Activated CD4-positive, alpha-beta T cell treated with anti-CD3 and anti-CD28 coated beads, Interleukin-10, Interleukin-2, amounts not matched to agents 100 ng/mL and 50 ng/mL, durations not matched to agents 16 hours and 8 hours (primary cell): ENCODE measurements at regions not wholly inside any gene's neighbourhood (a gene's known extent, or its start where the extent isn't known, plus 50 kb on each side); places are given as distances from the start of the nearest gene placed in this dataset.

Source experiments
- DNase-seq: peaks from one replicate; pipeline ENCODE4 v3.0.0-alpha.2; 2020

GRCh38 chrX:38992441-38993096 is 191.3 kb downstream of the MID1IP1 start:
- DNase-seq = no peak

DNA sequence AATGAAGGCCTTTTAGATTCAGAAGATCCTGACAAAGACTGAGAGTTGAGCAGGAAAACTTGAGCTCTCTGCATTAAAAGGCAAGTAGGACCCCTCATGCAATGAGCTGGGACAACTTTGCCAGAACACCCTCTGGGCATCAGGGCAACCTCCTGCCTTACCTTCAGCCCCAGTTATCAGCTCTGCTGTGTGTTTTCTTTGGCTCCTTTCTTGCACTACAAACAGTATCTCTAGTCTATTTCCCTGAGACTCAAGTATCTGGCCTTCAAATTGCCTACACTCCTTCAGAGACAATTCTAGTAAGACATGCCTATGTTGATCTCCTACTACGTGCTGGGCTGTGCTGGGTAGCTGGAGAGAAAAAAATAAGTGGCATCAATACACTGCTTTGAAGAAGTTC is 192.2 kb downstream of the MID1IP1 start:
- no peak for DNase-seq

DNA sequence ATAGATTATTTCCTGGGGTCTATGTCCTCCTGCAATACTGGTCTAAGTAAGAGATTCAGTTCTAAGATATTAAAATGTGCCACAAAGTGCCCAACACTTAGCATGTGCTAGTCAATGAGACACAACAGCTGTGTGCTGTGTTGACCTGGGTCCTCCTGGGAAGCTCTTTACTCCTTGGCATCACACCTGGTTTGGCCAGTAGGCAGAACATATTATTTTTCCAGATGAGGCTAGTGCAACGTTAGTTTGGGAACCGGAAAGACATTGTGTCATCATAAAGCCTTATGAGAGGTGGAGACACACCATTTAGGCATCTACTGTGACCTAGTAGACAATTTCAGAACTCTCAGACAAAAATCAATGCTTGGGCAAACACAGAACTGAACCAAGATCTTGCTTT is 197.8 kb downstream of the MID1IP1 start:
- DNase-seq = no peak

GRCh38 chrX:38999967-39000745 is 198.9 kb downstream of the MID1IP1 start:
- no peak for DNase-seq

DNA sequence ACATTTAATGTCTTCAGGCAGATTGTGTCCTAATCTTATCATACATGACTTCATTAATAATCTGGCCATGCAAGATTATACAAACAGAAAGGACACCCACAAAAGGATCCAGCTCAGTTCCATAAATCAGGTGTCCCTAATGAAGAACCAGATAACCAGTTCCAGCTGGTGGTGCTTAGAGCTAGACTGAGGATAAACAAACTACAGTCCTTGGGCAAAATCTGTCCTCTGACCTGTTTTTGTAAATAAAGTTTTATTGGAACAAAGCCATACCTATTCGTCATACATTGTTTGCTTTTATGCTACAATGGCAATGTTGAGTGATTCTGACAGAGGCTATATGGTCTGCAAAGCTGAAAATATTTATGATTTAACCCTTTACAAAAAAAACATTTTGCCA is 199.5 kb downstream of the MID1IP1 start:
- no peak for DNase-seq

DNA sequence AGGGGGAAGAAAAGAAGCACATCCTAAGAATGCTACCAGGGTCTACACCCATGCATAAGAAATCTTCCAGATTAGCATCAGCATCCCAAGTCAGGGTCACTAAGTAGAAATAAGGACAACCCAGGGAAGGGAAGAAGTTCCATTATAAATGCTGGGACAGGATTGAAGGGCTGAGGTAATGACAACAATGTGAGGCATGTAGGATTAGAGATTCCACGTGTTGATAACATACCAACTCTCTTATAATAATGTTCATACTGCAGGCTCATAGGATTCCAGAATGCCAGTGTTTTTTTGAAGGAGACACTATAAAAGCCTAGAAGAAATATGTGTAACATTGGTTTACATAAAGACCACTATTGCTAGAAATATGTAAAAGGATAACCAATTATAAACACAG is 201.2 kb downstream of the MID1IP1 start:
- no peak for DNase-seq

- DNase-seq = no peak
Observed at GRCh38 chrX:39008549-39008948, 207.3 kb downstream of the MID1IP1 start.

GRCh38 chrX:39011454-39012221 is 210.4 kb downstream of the MID1IP1 start:
- DNase-seq = no peak

DNA sequence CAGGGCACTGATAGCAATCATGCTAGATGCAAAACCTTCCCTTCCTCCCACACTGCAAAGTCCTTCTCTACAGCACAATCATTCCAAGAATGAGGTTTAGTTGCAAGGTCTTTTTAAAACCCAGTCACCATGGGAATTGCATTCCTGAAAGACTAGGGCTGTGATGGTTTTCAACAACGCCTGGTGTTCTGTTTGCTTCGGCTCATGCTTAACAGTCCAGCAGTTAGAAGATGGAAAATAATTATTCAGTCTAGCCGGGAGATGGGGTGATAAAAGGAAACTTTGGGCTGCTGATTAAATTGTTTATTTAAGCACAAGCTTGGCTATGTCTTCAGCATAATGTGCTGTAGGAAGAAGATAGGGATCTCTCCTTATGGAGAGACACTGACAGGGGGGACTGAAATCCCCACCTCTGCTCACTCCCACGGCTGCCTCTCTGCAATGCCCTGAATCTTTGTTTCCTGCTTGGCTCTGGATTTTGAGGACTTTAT is 211.4 kb downstream of the MID1IP1 start:
- no peak for DNase-seq

- no peak for DNase-seq
Observed at GRCh38 chrX:39016556-39016955, 215.3 kb downstream of the MID1IP1 start.

GRCh38 chrX:39017077-39017476 is 215.8 kb downstream of the MID1IP1 start:
- no peak for DNase-seq

DNA sequence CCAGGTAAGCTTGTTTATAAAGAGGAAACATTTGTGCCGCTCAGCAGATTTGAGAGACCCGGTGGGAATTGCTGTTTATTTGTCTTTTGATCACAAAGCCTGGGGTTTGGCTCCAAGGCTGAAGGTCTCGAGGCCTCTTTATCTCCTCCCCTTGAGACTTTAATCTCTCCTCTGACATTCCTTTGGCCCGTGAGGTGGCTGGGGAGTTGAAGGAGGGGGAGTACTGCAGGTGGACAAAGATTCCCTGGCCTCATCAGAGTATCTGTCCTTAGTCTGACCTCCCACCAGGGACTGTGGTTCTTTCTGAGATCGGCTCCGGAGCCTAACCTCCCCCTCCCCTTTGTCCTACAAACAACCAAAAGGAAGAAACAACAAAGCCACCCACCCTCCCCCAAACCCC is 216.5 kb downstream of the MID1IP1 start:
- no peak for DNase-seq

DNA sequence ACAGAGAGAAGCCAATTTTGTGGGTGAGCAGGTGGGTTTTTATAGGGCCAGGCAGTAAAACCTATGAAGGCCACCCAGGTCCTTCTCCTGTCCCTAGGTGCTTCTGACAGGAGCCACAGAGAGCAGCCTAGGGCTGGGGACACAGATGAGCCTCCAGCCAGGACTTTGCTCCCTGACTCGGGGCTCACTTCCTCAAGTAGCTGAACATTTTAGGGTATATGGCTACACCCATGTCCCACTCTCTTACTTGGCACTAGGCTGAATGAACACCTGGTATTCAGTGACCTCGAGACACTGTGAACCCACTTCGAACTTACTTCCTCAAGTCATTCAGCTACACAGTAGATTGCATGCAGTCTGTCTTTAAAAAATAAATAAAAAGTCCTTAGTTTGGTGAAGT is 217.3 kb downstream of the MID1IP1 start:
- DNase-seq = no peak

DNA sequence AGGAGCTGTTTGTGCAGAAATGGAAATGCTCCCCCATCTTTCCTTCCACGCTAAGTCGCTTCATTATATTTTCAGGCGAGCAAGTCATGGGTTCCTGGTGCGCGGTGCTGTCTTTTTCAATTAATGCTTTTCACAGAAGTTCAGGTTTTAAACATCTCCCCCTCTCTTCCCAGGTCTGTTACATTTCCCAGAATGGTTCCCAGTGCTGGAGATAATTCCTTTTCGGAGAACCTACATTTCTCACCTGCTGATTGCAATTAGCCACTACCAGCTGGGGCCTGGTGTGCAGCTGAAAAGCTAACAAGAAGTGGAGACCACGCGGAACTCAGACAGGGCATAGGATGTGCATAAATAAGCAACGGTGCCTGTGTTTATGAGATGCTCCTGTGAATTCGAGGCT is 217.8 kb downstream of the MID1IP1 start:
- no peak for DNase-seq

DNA sequence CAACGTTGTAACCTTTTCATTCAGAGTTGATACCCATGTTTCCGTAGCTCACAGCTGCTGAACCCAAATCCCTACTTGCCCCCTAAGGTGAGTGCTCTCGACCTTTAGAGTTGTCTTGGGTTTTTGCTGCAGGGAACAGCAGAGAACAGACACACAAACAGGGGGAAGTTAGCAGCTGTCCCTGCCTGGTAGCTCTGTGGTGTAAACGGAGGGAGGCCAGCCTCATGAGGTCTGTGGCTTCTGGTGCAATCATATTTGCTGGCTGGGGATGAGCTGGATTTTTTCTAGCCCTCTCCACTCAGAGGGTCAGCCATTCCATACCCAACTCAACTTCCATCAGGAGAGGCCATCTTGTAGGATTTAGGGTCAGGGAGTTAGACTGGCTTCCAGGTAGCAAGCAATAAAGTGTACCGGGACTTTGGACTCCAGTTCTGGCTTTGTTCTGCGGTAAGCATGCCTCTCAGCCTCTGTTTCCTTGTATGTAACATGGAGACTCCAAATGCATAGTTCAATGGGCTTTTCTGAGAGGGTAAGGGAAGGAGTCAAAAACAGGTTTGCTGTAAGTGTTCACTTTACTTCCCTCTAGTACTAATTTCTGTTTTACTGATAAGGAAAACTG is 218.9 kb downstream of the MID1IP1 start:
- no peak for DNase-seq

- no peak for DNase-seq
Observed at GRCh38 chrX:39022106-39022505, 220.8 kb downstream of the MID1IP1 start.

- DNase-seq = no peak
Observed at GRCh38 chrX:39029221-39029620, 228.0 kb downstream of the MID1IP1 start.

DNA sequence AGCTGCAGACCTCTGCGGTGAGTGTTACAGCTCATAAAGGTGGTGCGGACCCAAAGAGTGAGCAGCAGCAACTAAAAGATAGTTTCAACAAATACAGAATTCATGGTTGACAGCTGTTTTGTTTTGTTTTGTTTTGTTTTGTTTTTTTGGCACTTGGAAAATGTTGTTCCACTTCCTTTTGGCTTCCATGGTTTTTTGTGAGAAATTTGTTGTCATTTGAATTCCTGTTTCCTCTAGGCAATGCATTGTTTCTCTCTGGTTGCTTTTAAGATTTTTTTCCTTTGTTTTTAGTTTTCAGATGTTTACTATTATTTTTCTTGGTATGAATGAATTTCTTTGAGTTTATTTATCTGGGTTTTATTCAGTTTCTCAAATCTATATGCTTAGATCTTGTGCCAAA is 229.4 kb downstream of the MID1IP1 start:
- DNase-seq = no peak

DNA sequence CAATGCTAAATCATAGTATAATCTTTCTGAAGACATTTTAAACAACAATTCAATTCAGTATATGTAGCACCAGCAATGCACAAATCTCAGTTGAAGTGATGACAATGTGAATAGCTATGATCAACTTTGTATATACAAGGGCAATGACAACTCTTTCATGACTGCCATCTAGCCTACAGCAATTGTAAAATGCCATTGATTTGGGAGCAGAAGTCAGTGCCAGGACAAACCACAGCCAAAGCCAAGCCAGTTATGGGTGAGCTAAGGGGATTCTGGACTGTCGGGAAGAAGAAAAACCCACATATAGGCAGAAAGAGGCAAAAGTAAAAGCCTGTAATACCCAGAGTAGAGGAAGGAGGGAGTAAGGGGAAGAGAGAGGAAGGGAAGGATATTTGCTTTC is 238.6 kb downstream of the MID1IP1 start:
- DNase-seq = no peak

GRCh38 chrX:39043838-39044550 is 242.7 kb downstream of the MID1IP1 start:
- no peak for DNase-seq

- DNase-seq = no peak
Observed at GRCh38 chrX:39047174-39047573, 245.9 kb downstream of the MID1IP1 start.

DNA sequence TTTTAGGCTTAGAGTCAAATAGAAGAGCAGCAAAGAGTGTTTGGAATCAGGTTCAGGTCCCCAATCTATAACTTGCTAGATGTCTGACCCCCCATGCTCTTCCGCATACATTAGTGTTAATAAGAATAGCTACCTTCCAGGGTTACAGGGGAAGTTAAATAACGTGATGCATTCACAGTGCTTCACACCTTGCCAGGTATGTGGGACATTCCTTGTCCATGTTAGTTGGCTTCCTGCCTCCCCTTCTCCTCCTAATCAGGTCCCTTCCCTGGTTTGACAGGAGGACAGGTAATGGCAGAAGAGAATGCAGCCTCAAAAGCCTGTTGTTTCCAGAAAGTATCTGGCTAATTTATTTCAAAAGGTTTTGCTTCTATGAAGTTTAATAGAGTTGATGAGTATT is 248.7 kb downstream of the MID1IP1 start:
- no peak for DNase-seq

GRCh38 chrX:39050427-39050826 is 249.2 kb downstream of the MID1IP1 start:
- DNase-seq = no peak
